ENCODE measurements at regions not wholly inside any gene's neighbourhood (a gene's known extent, or its start where the extent isn't known, plus 50 kb on each side); places are given as distances from the start of the nearest gene placed in this dataset.
"Not testable (repeated sequence)": the region's sequence is repeated elsewhere in the genome, so short reads cannot be mapped to it uniquely, and the experiment has no call there.

GRCh38 chr1:157371826-157372225, 180.5 kb downstream of the FCRL5 start:
- Mint-ChIP-seq H3K27me3 (ENCODE audit: insufficient read depth) (peaks cover 20% of the 10 kb centered on the region), H3K27ac (no peak overlapping the region), H3K4me3 (no peak overlapping the region), H3K36me3 (ENCODE audit: low read depth) (no peaks in the 10 kb centered on the region), H3K4me1 (ENCODE audit: low read depth) (no peaks in the 10 kb centered on the region), H3K9me3 (no peaks in the 10 kb centered on the region)
- intact Hi-C loops (cut with micrococcal nuclease), result no loop called here
- no peak for DNase-seq (ENCODE audit: low spot score)

- DNase-seq (ENCODE audit: low spot score), result no peak
- Mint-ChIP-seq H3K4me3 (no peak overlapping the region), H3K27ac (no peak overlapping the region), H3K36me3 (ENCODE audit: low read depth) (no peaks in the 10 kb centered on the region), H3K9me3 (no peaks in the 10 kb centered on the region), H3K4me1 (ENCODE audit: low read depth) (no peaks in the 10 kb centered on the region), H3K27me3 (ENCODE audit: insufficient read depth) (peaks cover 20% of the 10 kb centered on the region)
- intact Hi-C loops (cut with micrococcal nuclease), result no loop called here
These were observed 181.1 kb downstream of the FCRL5 start for GRCh38 chr1:157371221-157371620.

- no peaks in the 10 kb centered on the region for H3K9me3 Mint-ChIP-seq
- peaks cover 20% of the 10 kb centered on the region for H3K27me3 Mint-ChIP-seq (ENCODE audit: insufficient read depth)
These were observed 181.6 kb downstream of the FCRL5 start for GRCh38 chr1:157370698-157371097.

GRCh38 chr1:157369808-157370521, 182.3 kb downstream of the FCRL5 start:
- Mint-ChIP-seq H3K4me3 (no peak overlapping the region), H3K27ac (no peak overlapping the region), H3K4me1 (ENCODE audit: low read depth) (no peaks in the 10 kb centered on the region), H3K36me3 (ENCODE audit: low read depth) (no peaks in the 10 kb centered on the region), H3K9me3 (no peaks in the 10 kb centered on the region), H3K27me3 (ENCODE audit: insufficient read depth) (peaks cover 20% of the 10 kb centered on the region)
- DNase-seq (ENCODE audit: low spot score), result peak; percentile 29
- intact Hi-C loops (cut with micrococcal nuclease), result loop anchor here (1.0 to 10.0 kb wide), 2 partner anchors 120 to 175 kb away; no protein-coding TSS in a partner anchor

More at GRCh38 chr1:157370698-157371097, 181.6 kb downstream of the FCRL5 start:
- Mint-ChIP-seq H3K4me3 (no peak overlapping the region), H3K36me3 (ENCODE audit: low read depth) (no peaks in the 10 kb centered on the region), H3K4me1 (ENCODE audit: low read depth) (no peaks in the 10 kb centered on the region), H3K27ac (no peak overlapping the region)
- no peak for DNase-seq (ENCODE audit: low spot score)
- intact Hi-C loops (cut with micrococcal nuclease), result loop anchor here (1.0 kb wide), 1 partner anchor 120 kb away; no protein-coding TSS in a partner anchor

GRCh38 chr1:157368941-157369340, 183.4 kb downstream of the FCRL5 start:
- not testable (repeated sequence) for H3K4me3 Mint-ChIP-seq; H3K9me3 Mint-ChIP-seq; H3K27ac Mint-ChIP-seq; DNase-seq (ENCODE audit: low spot score); H3K36me3 Mint-ChIP-seq (ENCODE audit: low read depth); H3K4me1 Mint-ChIP-seq (ENCODE audit: low read depth)
- intact Hi-C loops (cut with micrococcal nuclease), result loop anchor here (10.0 kb wide), 1 partner anchor 174 kb away; no protein-coding TSS in a partner anchor
- peaks cover 16% of the 10 kb centered on the region for H3K27me3 Mint-ChIP-seq (ENCODE audit: insufficient read depth)

- no peak overlapping the region for H3K27ac Mint-ChIP-seq
- H3K9me3 Mint-ChIP-seq, result no peaks in the 10 kb centered on the region
- H3K4me1 Mint-ChIP-seq (ENCODE audit: low read depth), result no peaks in the 10 kb centered on the region
- no peaks in the 10 kb centered on the region for H3K36me3 Mint-ChIP-seq (ENCODE audit: low read depth)
- DNase-seq (ENCODE audit: low spot score), result no peak
- intact Hi-C loops (cut with micrococcal nuclease), result loop anchor here (10.0 kb wide), 1 partner anchor 174 kb away; no protein-coding TSS in a partner anchor
- H3K4me3 Mint-ChIP-seq, result no peak overlapping the region
- peaks cover 13% of the 10 kb centered on the region for H3K27me3 Mint-ChIP-seq (ENCODE audit: insufficient read depth)
These were observed 184.0 kb downstream of the FCRL5 start for GRCh38 chr1:157368363-157368762.

- peaks cover 16% of the 10 kb centered on the region for H3K27me3 Mint-ChIP-seq (ENCODE audit: insufficient read depth)
These were observed 184.4 kb downstream of the FCRL5 start for GRCh38 chr1:157367870-157368269.

GRCh38 chr1:157367091-157367739, 185.1 kb downstream of the FCRL5 start:
- intact Hi-C loops (cut with micrococcal nuclease), result loop anchor here (10.0 kb wide), 1 partner anchor 172 kb away; no protein-coding TSS in a partner anchor
- H3K36me3 Mint-ChIP-seq (ENCODE audit: low read depth), result no peaks in the 10 kb centered on the region
- H3K4me3 Mint-ChIP-seq, result no peak overlapping the region
- no peak overlapping the region for H3K27ac Mint-ChIP-seq
- H3K27me3 Mint-ChIP-seq (ENCODE audit: insufficient read depth), result peaks cover 13% of the 10 kb centered on the region
- no peak for DNase-seq (ENCODE audit: low spot score)
- no peaks in the 10 kb centered on the region for H3K4me1 Mint-ChIP-seq (ENCODE audit: low read depth)
- H3K9me3 Mint-ChIP-seq, result no peaks in the 10 kb centered on the region

More at GRCh38 chr1:157367870-157368269, 184.4 kb downstream of the FCRL5 start:
- Mint-ChIP-seq H3K9me3 (no peaks in the 10 kb centered on the region), H3K4me3 (no peak overlapping the region), H3K36me3 (ENCODE audit: low read depth) (no peaks in the 10 kb centered on the region), H3K4me1 (ENCODE audit: low read depth) (no peaks in the 10 kb centered on the region), H3K27ac (no peak overlapping the region)
- intact Hi-C loops (cut with micrococcal nuclease), result loop anchor here (10.0 kb wide), 1 partner anchor 173 kb away; no protein-coding TSS in a partner anchor
- DNase-seq (ENCODE audit: low spot score), result no peak

- Mint-ChIP-seq H3K27me3 (ENCODE audit: insufficient read depth) (peaks cover 3% of the 10 kb centered on the region), H3K36me3 (ENCODE audit: low read depth) (no peaks in the 10 kb centered on the region), H3K9me3 (no peaks in the 10 kb centered on the region), H3K4me3 (no peak overlapping the region), H3K4me1 (ENCODE audit: low read depth) (no peaks in the 10 kb centered on the region), H3K27ac (no peak overlapping the region)
- intact Hi-C loops (cut with micrococcal nuclease), result loop anchor here (10.0 kb wide), 1 partner anchor 170 kb away; no protein-coding TSS in a partner anchor
- no peak for DNase-seq (ENCODE audit: low spot score)
These were observed 187.7 kb downstream of the FCRL5 start for GRCh38 chr1:157364612-157365011.

- H3K4me1 Mint-ChIP-seq (ENCODE audit: low read depth), result no peaks in the 10 kb centered on the region
- H3K4me3 Mint-ChIP-seq, result no peak overlapping the region
- H3K9me3 Mint-ChIP-seq, result no peaks in the 10 kb centered on the region
- H3K27ac Mint-ChIP-seq, result no peak overlapping the region
- intact Hi-C loops (cut with micrococcal nuclease), result loop anchor here (10.0 kb wide), 1 partner anchor 169 kb away; no protein-coding TSS in a partner anchor
- DNase-seq (ENCODE audit: low spot score), result no peak
- H3K36me3 Mint-ChIP-seq (ENCODE audit: low read depth), result no peaks in the 10 kb centered on the region
- H3K27me3 Mint-ChIP-seq (ENCODE audit: insufficient read depth), result peaks cover 3% of the 10 kb centered on the region
These were observed 188.6 kb downstream of the FCRL5 start for GRCh38 chr1:157363660-157364140.

GRCh38 chr1:157360023-157360390, 192.3 kb downstream of the FCRL5 start:
- no peak overlapping the region for H3K4me3 Mint-ChIP-seq
- intact Hi-C loops (cut with micrococcal nuclease), result loop anchor here (10.0 kb wide), 1 partner anchor 165 kb away; no protein-coding TSS in a partner anchor
- no peaks in the 10 kb centered on the region for H3K4me1 Mint-ChIP-seq (ENCODE audit: low read depth)
- H3K27ac Mint-ChIP-seq, result no peak overlapping the region
- no peaks in the 10 kb centered on the region for H3K36me3 Mint-ChIP-seq (ENCODE audit: low read depth)
- H3K9me3 Mint-ChIP-seq, result no peaks in the 10 kb centered on the region
- H3K27me3 Mint-ChIP-seq (ENCODE audit: insufficient read depth), result peaks cover 3% of the 10 kb centered on the region
- DNase-seq (ENCODE audit: low spot score), result no peak

GRCh38 chr1:157359314-157360022, 192.8 kb downstream of the FCRL5 start:
- no peak overlapping the region for H3K4me3 Mint-ChIP-seq
- H3K27me3 Mint-ChIP-seq (ENCODE audit: insufficient read depth), result peaks cover 3% of the 10 kb centered on the region
- H3K36me3 Mint-ChIP-seq (ENCODE audit: low read depth), result no peaks in the 10 kb centered on the region
- intact Hi-C loops (cut with micrococcal nuclease), result loop anchor here (10.0 kb wide), 1 partner anchor 165 kb away; no protein-coding TSS in a partner anchor
- no peaks in the 10 kb centered on the region for H3K9me3 Mint-ChIP-seq
- H3K27ac Mint-ChIP-seq, result no peak overlapping the region
- DNase-seq (ENCODE audit: low spot score), result no peak
- no peaks in the 10 kb centered on the region for H3K4me1 Mint-ChIP-seq (ENCODE audit: low read depth)
